Breast epithelium (tissue), 4 donors: ENCODE measurements at regions not wholly inside any gene's neighbourhood (a gene's known extent, or its start where the extent isn't known, plus 50 kb on each side); places are given as distances from the start of the nearest gene placed in this dataset.

ENCODE experiments used
- DNase-seq, 2 donors: peaks; one replicate each; pipeline ENCODE4 v3.0.0-alpha.2; 2019; ENCODE audit warnings: low spot score in 2 of 2
- H3K27ac ChIP-seq, 2 donors: fragments of 200-600 bp; sonication (generic) in 1 of 2; one replicate each; pipeline ENCODE4 v1.5.1; 2016 to 2019; ENCODE audit warnings: mild to moderate bottlenecking in 1 of 2
- H3K27me3 ChIP-seq, 2 donors: fragments of 200-600 bp; sonication (generic) in 1 of 2; one replicate each; pipeline versions ENCODE4 v1.5.1 to v1.6.0; 2017 to 2019; ENCODE audit warnings: control low read depth in 1 of 2, mild to moderate bottlenecking in 1 of 2
- H3K36me3 ChIP-seq: fragments of 200-600 bp; one replicate; pipeline ENCODE4 v1.5.1; 2019
- H3K4me1 ChIP-seq, 2 donors: fragments of 200-600 bp; sonication (generic); one replicate each; pipeline ENCODE4 v1.5.1; 2016 to 2019; ENCODE audit warnings: control low read depth in 1 of 2
- H3K4me3 ChIP-seq, 3 donors: fragments of 200-600 bp; sonication (generic); 1 replicate in 2 of 3; 2 replicates in 1 of 3; pipeline ENCODE4 v1.5.1; 2016 to 2019; ENCODE audit warnings: mild to moderate bottlenecking in 3 of 3, moderate library complexity in 2 of 3
- H3K9me3 ChIP-seq, 2 donors: fragments of 200-600 bp; sonication (generic) in 1 of 2; one replicate each; pipeline ENCODE4 v1.5.1; 2016 to 2019; ENCODE audit warnings: control low read depth in 1 of 2
- POLR2A ChIP-seq: fragments of 450-650 bp; IDR thresholded peaks from one replicate; pipeline ENCODE4 v1.6.1; 2016; ENCODE audit warnings: antibody characterized with exemption, mild to moderate bottlenecking, moderate library complexity
- POLR2AphosphoS5 ChIP-seq, 3 donors: sonication (generic); formaldehyde crosslinking; IDR thresholded peaks; one replicate each; pipeline ENCODE4 v1.6.1; 2017; ENCODE audit warnings: antibody characterized with exemption in 3 of 3
- intact Hi-C: fragments of 100-400 bp; cut with DNase I; formaldehyde crosslinking; loops from one replicate; pipeline ENCODE4 v1.15.1; 2023; ENCODE audit warnings: low total_unique reads
- TF ChIP-seq, protein P1 (sequence below), 3 donors: fragments of 450-650 bp; IDR thresholded peaks; one replicate each; pipeline ENCODE4 v1.5.1; 2016 to 2017; ENCODE audit warnings: antibody characterized with exemption in 3 of 3, mild to moderate bottlenecking in 3 of 3, moderate library complexity in 3 of 3

DNA sequence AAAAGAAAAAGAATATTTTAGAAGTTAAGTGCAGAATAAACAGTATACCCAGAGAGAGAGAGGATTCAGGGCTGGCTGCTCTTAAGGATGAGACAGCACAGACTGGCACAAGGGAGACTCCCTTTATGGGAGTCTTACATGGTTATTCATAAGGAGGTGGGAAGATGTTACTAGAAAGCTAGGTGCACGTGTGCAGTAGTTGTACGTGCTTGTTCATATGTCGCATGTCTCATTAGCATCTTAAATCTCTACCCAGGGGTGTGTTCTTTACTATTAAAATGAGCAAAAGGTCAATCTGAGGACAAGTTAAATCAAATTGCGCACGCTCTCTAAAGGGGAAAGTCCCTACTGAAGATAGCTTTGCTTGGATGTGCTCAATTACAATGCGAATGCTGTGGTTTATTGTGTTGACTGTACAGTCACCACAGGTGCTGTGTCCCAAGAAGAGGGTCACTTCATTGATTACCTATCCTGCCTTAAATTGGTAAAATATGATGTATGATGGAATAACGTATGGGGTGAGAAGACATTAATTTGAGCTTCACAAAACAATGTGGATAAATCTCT is 368.0 kb upstream of the SPHKAP start:
- Histone ChIP-seq H3K4me3 (no peak overlapping the region), H3K27me3 (no peaks in the 10 kb centered on the region), H3K27ac (no peak overlapping the region), H3K36me3 (no peaks in the 10 kb centered on the region), H3K4me1 (no peaks in the 10 kb centered on the region), H3K9me3 (peaks cover 0 to 14% of the 10 kb centered on the region in 2 donors)
- DNase-seq: no peak
- intact Hi-C loops: no loop called here
- TF ChIP-seq POLR2AphosphoS5 (IDR thresholded peaks at IDR 0.05) (no peak), POLR2A (no peak)
- TF ChIP-seq, protein P1, sequence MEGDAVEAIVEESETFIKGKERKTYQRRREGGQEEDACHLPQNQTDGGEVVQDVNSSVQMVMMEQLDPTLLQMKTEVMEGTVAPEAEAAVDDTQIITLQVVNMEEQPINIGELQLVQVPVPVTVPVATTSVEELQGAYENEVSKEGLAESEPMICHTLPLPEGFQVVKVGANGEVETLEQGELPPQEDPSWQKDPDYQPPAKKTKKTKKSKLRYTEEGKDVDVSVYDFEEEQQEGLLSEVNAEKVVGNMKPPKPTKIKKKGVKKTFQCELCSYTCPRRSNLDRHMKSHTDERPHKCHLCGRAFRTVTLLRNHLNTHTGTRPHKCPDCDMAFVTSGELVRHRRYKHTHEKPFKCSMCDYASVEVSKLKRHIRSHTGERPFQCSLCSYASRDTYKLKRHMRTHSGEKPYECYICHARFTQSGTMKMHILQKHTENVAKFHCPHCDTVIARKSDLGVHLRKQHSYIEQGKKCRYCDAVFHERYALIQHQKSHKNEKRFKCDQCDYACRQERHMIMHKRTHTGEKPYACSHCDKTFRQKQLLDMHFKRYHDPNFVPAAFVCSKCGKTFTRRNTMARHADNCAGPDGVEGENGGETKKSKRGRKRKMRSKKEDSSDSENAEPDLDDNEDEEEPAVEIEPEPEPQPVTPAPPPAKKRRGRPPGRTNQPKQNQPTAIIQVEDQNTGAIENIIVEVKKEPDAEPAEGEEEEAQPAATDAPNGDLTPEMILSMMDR (IDR thresholded peaks at IDR 0.05): no peak

DNA sequence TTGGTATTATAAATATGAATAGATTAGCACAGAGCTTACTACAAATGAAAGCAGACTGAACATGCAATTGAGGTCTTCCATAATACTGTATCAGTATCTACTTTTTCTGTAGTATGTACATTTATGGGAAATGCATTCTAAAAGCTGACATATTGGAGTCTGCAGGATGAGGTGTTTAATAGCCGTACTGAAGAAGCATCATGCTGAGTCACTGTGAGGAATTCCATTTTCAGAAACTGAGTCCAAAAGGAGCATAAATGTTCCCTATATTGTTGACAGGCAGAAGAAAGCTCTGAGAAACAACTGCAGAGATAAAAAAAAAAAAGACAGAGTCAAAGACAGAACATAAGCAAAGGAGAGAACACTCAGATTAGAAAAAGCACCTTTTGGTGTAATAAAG is 366.7 kb upstream of the SPHKAP start:
- H3K4me1 ChIP-seq: no peaks in the 10 kb centered on the region
- peaks cover 0 to 14% of the 10 kb centered on the region in 2 donors for H3K9me3 ChIP-seq
- no peaks in the 10 kb centered on the region for H3K27me3 ChIP-seq
- H3K4me3 ChIP-seq: no peak overlapping the region
- DNase-seq: no peak
- H3K27ac ChIP-seq: no peak overlapping the region
- TF ChIP-seq POLR2AphosphoS5 (IDR thresholded peaks at IDR 0.05) (no peak), POLR2A (no peak)
- TF ChIP-seq, protein P1 (IDR thresholded peaks at IDR 0.05): no peak
- intact Hi-C loops: no loop called here
- H3K36me3 ChIP-seq: no peaks in the 10 kb centered on the region

GRCh38 chr2:228545748-228546145 is 364.3 kb upstream of the SPHKAP start:
- TF ChIP-seq POLR2AphosphoS5 (IDR thresholded peaks at IDR 0.05) (no peak), POLR2A (no peak)
- TF ChIP-seq, protein P1 (IDR thresholded peaks at IDR 0.05): no peak
- intact Hi-C loops: no loop called here

DNA sequence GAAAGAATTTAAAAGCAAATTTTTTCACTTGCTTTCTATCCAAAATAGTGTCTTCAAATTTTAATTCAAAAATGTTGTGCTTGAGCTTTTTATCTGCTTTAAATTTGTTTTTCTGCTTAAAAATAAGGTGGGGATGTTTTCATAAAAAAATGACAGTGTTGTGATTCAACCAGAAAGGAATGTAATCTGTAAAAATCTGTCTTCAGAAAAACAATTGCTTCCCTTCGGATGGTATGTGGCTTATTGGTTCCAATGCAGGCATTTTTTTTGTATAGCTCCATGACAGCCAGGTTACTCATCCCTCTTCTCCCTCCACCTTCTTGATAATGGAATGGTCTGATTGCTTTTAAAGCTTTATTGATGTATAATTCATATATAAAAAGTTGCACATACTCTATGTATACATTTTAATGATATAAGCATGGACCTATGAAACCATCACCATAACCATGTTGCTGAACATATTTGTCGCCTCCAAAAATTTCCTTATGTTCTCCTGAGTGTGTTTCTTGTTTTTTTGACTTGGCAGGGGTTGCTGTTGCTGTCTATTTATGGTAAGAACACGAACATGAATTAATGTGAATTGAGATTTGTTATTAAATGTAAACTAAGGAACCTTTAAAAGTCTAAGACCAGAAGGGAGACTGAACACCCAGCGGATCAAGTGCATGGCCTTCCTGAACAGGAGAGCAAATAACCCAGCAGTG is 363.7 kb upstream of the SPHKAP start:
- no peak overlapping the region for H3K27ac ChIP-seq
- no peak overlapping the region for H3K4me3 ChIP-seq
- H3K27me3 ChIP-seq: no peaks in the 10 kb centered on the region
- no peaks in the 10 kb centered on the region for H3K36me3 ChIP-seq
- peaks cover 0 to 14% of the 10 kb centered on the region in 2 donors for H3K9me3 ChIP-seq
- no peak for TF ChIP-seq POLR2A
- no peak for TF ChIP-seq POLR2AphosphoS5 (IDR thresholded peaks at IDR 0.05)
- TF ChIP-seq, protein P1 (IDR thresholded peaks at IDR 0.05): no peak
- intact Hi-C loops: no loop called here
- H3K4me1 ChIP-seq: no peaks in the 10 kb centered on the region
- DNase-seq: no peak

More at GRCh38 chr2:228545748-228546145, 364.3 kb upstream of the SPHKAP start:
- H3K27ac ChIP-seq: peak overlapping the region in 1 of 2 donors; percentile 44
- no peaks in the 10 kb centered on the region for H3K36me3 ChIP-seq
- DNase-seq: no peak
- H3K27me3 ChIP-seq: no peaks in the 10 kb centered on the region
- H3K4me3 ChIP-seq: no peak overlapping the region
- H3K4me1 ChIP-seq: no peaks in the 10 kb centered on the region
- peaks cover 0 to 14% of the 10 kb centered on the region in 2 donors for H3K9me3 ChIP-seq

GRCh38 chr2:228543117-228543516 is 361.6 kb upstream of the SPHKAP start:
- Histone ChIP-seq H3K4me1 (no peaks in the 10 kb centered on the region), H3K27me3 (no peaks in the 10 kb centered on the region), H3K27ac (no peak overlapping the region), H3K4me3 (no peak overlapping the region), H3K36me3 (no peaks in the 10 kb centered on the region), H3K9me3 (peaks cover 0 to 17% of the 10 kb centered on the region in 2 donors)
- intact Hi-C loops: no loop called here
- TF ChIP-seq, protein P1 (IDR thresholded peaks at IDR 0.05): no peak
- no peak for TF ChIP-seq POLR2AphosphoS5 (IDR thresholded peaks at IDR 0.05)
- no peak for TF ChIP-seq POLR2A
- DNase-seq: no peak
